ENCODE measurements at regions not wholly inside any gene's neighbourhood (a gene's known extent, or its start where the extent isn't known, plus 50 kb on each side); places are given as distances from the start of the nearest gene placed in this dataset.

GRCh38 chr15:70566047-70566835 is 197.1 kb downstream of the UACA start:
- no peak for TF ChIP-seq CTCF (conservative IDR thresholded peaks at IDR 0.05; ENCODE audit: low read length)
- TF ChIP-seq EZH2phosphoT487 (IDR thresholded peaks at IDR 0.05; ENCODE audit: borderline replicate concordance, low read depth, low read length): no peak

All from OCI-LY7 (cell line).